ENCODE measurements at regions not wholly inside any gene's neighbourhood (a gene's known extent, or its start where the extent isn't known, plus 50 kb on each side); places are given as distances from the start of the nearest gene placed in this dataset.

GRCh38 chr22:47344414-47344813 is 582.0 kb downstream of the TBC1D22A start:
- TF ChIP-seq ZNF565 (CRISPR knock-in tag; conservative IDR thresholded peaks at IDR 0.05; ENCODE audit: low read depth) (no peak), CSDC2 (CRISPR knock-in tag; IDR thresholded peaks at IDR 0.05) (no peak), CSRNP3 (CRISPR knock-in tag; IDR thresholded peaks at IDR 0.05) (no peak), ZFP30 (CRISPR knock-in tag; IDR thresholded peaks at IDR 0.05) (no peak), ZNF70 (CRISPR knock-in tag; IDR thresholded peaks at IDR 0.05) (no peak), PPARA (CRISPR knock-in tag; IDR thresholded peaks at IDR 0.05; ENCODE audit: borderline replicate concordance) (no peak), ESRRG (CRISPR knock-in tag; IDR thresholded peaks at IDR 0.05) (no peak), PATZ1 (CRISPR knock-in tag; IDR thresholded peaks at IDR 0.05; ENCODE audit: borderline replicate concordance) (no peak), ZNF8 (CRISPR knock-in tag; IDR thresholded peaks at IDR 0.05) (no peak)
- TF ChIP-seq, protein P1, sequence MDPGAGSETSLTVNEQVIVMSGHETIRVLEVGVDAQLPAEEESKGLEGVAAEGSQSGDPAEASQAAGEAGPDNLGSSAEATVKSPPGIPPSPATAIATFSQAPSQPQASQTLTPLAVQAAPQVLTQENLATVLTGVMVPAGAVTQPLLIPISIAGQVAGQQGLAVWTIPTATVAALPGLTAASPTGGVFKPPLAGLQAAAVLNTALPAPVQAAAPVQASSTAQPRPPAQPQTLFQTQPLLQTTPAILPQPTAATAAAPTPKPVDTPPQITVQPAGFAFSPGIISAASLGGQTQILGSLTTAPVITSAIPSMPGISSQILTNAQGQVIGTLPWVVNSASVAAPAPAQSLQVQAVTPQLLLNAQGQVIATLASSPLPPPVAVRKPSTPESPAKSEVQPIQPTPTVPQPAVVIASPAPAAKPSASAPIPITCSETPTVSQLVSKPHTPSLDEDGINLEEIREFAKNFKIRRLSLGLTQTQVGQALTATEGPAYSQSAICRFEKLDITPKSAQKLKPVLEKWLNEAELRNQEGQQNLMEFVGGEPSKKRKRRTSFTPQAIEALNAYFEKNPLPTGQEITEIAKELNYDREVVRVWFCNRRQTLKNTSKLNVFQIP (CRISPR knock-in tag; IDR thresholded peaks at IDR 0.05; ENCODE audit: borderline replicate concordance, low read depth): no peak
- no peak for ATAC-seq

DNA sequence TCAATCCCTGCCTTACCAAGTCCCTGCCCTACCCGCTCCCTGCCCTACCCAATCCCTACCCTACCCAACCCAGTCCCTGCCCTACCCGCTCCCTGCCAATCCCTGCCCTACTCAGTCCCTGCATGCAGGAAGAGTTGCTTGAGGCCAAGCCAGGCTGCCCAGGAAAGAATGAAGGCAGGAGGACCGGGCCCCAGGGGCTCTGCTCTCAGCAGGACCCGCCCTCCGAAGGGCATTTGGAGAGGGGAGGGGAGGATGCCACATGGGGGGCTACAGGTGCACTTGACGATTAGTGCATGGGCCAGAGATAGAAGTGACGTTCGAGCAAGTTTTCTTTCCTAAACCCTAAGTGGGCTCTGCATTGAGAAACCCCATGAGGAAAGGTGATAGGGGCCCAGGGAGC is 581.2 kb downstream of the TBC1D22A start:
- no peak for ATAC-seq
- TF ChIP-seq SNAI2 (CRISPR knock-in tag; IDR thresholded peaks at IDR 0.05): no peak
- TF ChIP-seq GLIS3 (CRISPR knock-in tag; IDR thresholded peaks at IDR 0.05): no peak
- no peak for TF ChIP-seq PATZ1 (CRISPR knock-in tag; IDR thresholded peaks at IDR 0.05; ENCODE audit: borderline replicate concordance)
- no peak for TF ChIP-seq PPARA (CRISPR knock-in tag; IDR thresholded peaks at IDR 0.05; ENCODE audit: borderline replicate concordance)
- no peak for TF ChIP-seq ARNTL (CRISPR knock-in tag; IDR thresholded peaks at IDR 0.05; ENCODE audit: borderline replicate concordance, low read depth)
- no peak for TF ChIP-seq ZNF565 (CRISPR knock-in tag; conservative IDR thresholded peaks at IDR 0.05; ENCODE audit: low read depth)

- TF ChIP-seq OSR1 (CRISPR knock-in tag; IDR thresholded peaks at IDR 0.05) (no peak), SNAI2 (CRISPR knock-in tag; IDR thresholded peaks at IDR 0.05) (no peak)
- ATAC-seq: no peak
These were observed 580.0 kb downstream of the TBC1D22A start for GRCh38 chr22:47342446-47342845.

- TF ChIP-seq TOX (CRISPR knock-in tag; IDR thresholded peaks at IDR 0.05; ENCODE audit: borderline replicate concordance): no peak
- no peak for TF ChIP-seq ZNF565 (CRISPR knock-in tag; conservative IDR thresholded peaks at IDR 0.05; ENCODE audit: low read depth)
- TF ChIP-seq, protein P1 (CRISPR knock-in tag; IDR thresholded peaks at IDR 0.05; ENCODE audit: borderline replicate concordance, low read depth): no peak
- no peak for TF ChIP-seq PPARA (CRISPR knock-in tag; IDR thresholded peaks at IDR 0.05; ENCODE audit: borderline replicate concordance)
- TF ChIP-seq ISL1 (CRISPR knock-in tag; IDR thresholded peaks at IDR 0.05): no peak
- TF ChIP-seq, protein P2, sequence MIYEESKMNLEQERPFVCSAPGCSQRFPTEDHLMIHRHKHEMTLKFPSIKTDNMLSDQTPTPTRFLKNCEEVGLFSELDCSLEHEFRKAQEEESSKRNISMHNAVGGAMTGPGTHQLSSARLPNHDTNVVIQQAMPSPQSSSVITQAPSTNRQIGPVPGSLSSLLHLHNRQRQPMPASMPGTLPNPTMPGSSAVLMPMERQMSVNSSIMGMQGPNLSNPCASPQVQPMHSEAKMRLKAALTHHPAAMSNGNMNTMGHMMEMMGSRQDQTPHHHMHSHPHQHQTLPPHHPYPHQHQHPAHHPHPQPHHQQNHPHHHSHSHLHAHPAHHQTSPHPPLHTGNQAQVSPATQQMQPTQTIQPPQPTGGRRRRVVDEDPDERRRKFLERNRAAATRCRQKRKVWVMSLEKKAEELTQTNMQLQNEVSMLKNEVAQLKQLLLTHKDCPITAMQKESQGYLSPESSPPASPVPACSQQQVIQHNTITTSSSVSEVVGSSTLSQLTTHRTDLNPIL (CRISPR knock-in tag; IDR thresholded peaks at IDR 0.05; ENCODE audit: low read depth): no peak
- TF ChIP-seq ZFP30 (CRISPR knock-in tag; IDR thresholded peaks at IDR 0.05): no peak
- no peak for TF ChIP-seq TCF4 (CRISPR knock-in tag; IDR thresholded peaks at IDR 0.05; ENCODE audit: borderline replicate concordance)
- no peak for TF ChIP-seq CSDC2 (CRISPR knock-in tag; IDR thresholded peaks at IDR 0.05)
- no peak for TF ChIP-seq TSHZ2 (CRISPR knock-in tag; IDR thresholded peaks at IDR 0.05)
- no peak for TF ChIP-seq PATZ1 (CRISPR knock-in tag; IDR thresholded peaks at IDR 0.05; ENCODE audit: borderline replicate concordance)
- ATAC-seq: no peak
These were observed 579.0 kb downstream of the TBC1D22A start for GRCh38 chr22:47341464-47341863.

Data from SK-N-SH treated with all-trans-retinoic acid at 6 μM for 48 hours (cell line).